Gastrocnemius medialis (tissue), 4 donors: ENCODE measurements at regions not wholly inside any gene's neighbourhood (a gene's known extent, or its start where the extent isn't known, plus 50 kb on each side); places are given as distances from the start of the nearest gene placed in this dataset.

Experiments
- ATAC-seq, 2 donors: fragments of 150-250 bp; one replicate each; pipeline ENCODE4 v1.9.1; 2016
- DNase-seq, 2 donors: peaks; one replicate each; pipeline ENCODE4 v3.0.0-alpha.2; 2019
- H3K27ac ChIP-seq, 4 donors: fragments of 200-600 bp; sonication (generic); 1 replicate in 1 of 4; 2 replicates in 3 of 4; pipeline ENCODE4 v1.5.1; 2016 to 2018; ENCODE audit warnings: mild to moderate bottlenecking in 2 of 4, moderate library complexity in 1 of 4
- H3K27me3 ChIP-seq, 3 donors: fragments of 200-600 bp; sonication (generic) in 2 of 3; 1 replicate in 1 of 3; 2 replicates in 2 of 3; pipeline versions ENCODE4 v1.5.1 to v1.6.0; 2016 to 2019; ENCODE audit warnings: mild to moderate bottlenecking in 1 of 3, moderate library complexity in 1 of 3
- H3K36me3 ChIP-seq, 2 donors: fragments of 200-600 bp; sonication (generic) in 1 of 2; one replicate each; pipeline ENCODE4 v1.5.1; 2017 to 2018
- H3K4me1 ChIP-seq, 2 donors: fragments of 200-600 bp; sonication (generic) in 1 of 2; one replicate each; pipeline ENCODE4 v1.5.1; 2016 to 2017; ENCODE audit warnings: mild to moderate bottlenecking in 2 of 2
- H3K4me3 ChIP-seq, 4 donors: fragments of 200-600 bp; sonication (generic) in 3 of 4; 1 replicate in 1 of 4; 2 replicates in 3 of 4; pipeline ENCODE4 v1.5.1; 2016 to 2019; ENCODE audit warnings: mild to moderate bottlenecking in 2 of 4
- H3K9me3 ChIP-seq, 3 donors: fragments of 200-600 bp; sonication (generic) in 2 of 3; 1 replicate in 1 of 3; 2 replicates in 2 of 3; pipeline ENCODE4 v1.5.1; 2016 to 2019
- POLR2A ChIP-seq, 2 donors: fragments of 450-650 bp; IDR thresholded peaks; one replicate each; pipeline ENCODE4 v1.6.1; 2017; ENCODE audit warnings: antibody characterized with exemption in 2 of 2, mild to moderate bottlenecking in 2 of 2, moderate library complexity in 2 of 2
- in situ Hi-C, 4 donors: fragments of 200-750 bp; cut with MboI; loops; one replicate each; pipeline versions ENCODE4 v1.15.0 to v1.8.0; 2017; ENCODE audit warnings: low sequenced_read_pairs in 4 of 4
- intact Hi-C: fragments of 100-400 bp; cut with DNase I; formaldehyde crosslinking; loops from one replicate; pipeline ENCODE4 v1.15.1; 2023; ENCODE audit warnings: low total_unique reads
- TF ChIP-seq, protein P1 (sequence below), 5 experiments: fragments of 450-650 bp in 3 of 5; fragments of 200-600 bp in 2 of 5; sonication (generic) in 2 of 5; IDR thresholded peaks in 4 of 5; conservative IDR thresholded peaks in 1 of 5; 1 replicate in 4 of 5; 2 replicates in 1 of 5; pipeline ENCODE4 v1.5.1; 2016 to 2019; ENCODE audit warnings: antibody characterized with exemption in 5 of 5, mild to moderate bottlenecking in 3 of 5, moderate library complexity in 3 of 5

- no peak overlapping the region for H3K27ac ChIP-seq
- H3K4me1 ChIP-seq = no peaks in the 10 kb centered on the region
- DNase-seq (no peak), ATAC-seq (no peak)
- no peaks in the 10 kb centered on the region for H3K27me3 ChIP-seq
- intact Hi-C loops = no loop called here
- no peaks in the 10 kb centered on the region for H3K36me3 ChIP-seq
- no peak for TF ChIP-seq POLR2A (IDR thresholded peaks at IDR 0.05)
- TF ChIP-seq, protein P1, sequence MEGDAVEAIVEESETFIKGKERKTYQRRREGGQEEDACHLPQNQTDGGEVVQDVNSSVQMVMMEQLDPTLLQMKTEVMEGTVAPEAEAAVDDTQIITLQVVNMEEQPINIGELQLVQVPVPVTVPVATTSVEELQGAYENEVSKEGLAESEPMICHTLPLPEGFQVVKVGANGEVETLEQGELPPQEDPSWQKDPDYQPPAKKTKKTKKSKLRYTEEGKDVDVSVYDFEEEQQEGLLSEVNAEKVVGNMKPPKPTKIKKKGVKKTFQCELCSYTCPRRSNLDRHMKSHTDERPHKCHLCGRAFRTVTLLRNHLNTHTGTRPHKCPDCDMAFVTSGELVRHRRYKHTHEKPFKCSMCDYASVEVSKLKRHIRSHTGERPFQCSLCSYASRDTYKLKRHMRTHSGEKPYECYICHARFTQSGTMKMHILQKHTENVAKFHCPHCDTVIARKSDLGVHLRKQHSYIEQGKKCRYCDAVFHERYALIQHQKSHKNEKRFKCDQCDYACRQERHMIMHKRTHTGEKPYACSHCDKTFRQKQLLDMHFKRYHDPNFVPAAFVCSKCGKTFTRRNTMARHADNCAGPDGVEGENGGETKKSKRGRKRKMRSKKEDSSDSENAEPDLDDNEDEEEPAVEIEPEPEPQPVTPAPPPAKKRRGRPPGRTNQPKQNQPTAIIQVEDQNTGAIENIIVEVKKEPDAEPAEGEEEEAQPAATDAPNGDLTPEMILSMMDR (IDR thresholded peaks at IDR 0.05 in 4 of 5, conservative IDR thresholded peaks at IDR 0.05 in 1 of 5) = no peak
- H3K9me3 ChIP-seq = no peaks in the 10 kb centered on the region
- in situ Hi-C loops = no loop called here
- H3K4me3 ChIP-seq = no peak overlapping the region
Measured at GRCh38 chr1:60699325-60699724, 383.0 kb upstream of the NFIA start.

DNA sequence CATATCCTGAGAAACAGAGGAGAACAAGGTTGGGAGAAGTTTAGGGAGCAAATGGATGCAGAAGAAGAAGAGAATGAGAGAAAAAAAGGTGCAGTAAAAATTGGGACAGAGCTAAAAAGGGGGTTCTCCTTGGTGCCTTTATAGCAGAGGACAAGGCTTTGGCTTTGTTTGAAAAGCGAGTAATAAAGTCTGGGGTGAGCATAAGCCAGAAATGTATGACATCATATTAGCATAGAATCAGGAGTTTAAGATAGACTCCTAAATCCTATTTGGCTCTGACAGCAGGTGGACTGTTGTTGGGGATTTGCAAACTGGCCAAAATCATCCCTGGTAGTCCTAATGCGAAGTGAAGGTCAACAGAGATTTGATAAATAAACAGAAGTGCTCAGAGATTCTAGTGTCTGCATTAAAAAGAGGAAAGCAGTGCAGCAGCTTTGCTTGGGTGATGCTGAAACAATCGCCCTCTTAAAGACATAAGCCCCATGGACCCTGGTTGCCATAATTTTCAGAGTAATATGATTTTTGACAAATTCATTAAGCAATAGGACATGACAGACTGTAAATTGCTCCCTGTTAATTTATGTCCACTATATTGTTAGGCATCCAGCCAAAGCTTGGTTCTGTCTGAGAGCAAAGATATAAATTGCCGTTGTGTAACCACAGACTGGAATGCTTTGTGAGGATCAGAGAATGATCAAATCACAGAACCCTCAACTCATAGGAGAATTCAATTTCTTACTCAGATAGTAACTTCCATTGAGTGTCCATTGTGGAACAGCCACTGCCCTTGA, 385.0 kb upstream of the NFIA start:
- Histone ChIP-seq H3K9me3 (no peaks in the 10 kb centered on the region), H3K27me3 (no peaks in the 10 kb centered on the region), H3K4me3 (no peak overlapping the region), H3K4me1 (no peaks in the 10 kb centered on the region), H3K27ac (no peak overlapping the region), H3K36me3 (no peaks in the 10 kb centered on the region)
- TF ChIP-seq, protein P1 (IDR thresholded peaks at IDR 0.05 in 4 of 5, conservative IDR thresholded peaks at IDR 0.05 in 1 of 5) = no peak
- no peak for TF ChIP-seq POLR2A (IDR thresholded peaks at IDR 0.05)
- intact Hi-C loops (no loop called here), in situ Hi-C loops (no loop called here)
- no peak for DNase-seq
- ATAC-seq = no peak

- H3K36me3 ChIP-seq = no peaks in the 10 kb centered on the region
- TF ChIP-seq POLR2A (IDR thresholded peaks at IDR 0.05) = no peak
- TF ChIP-seq, protein P1 (IDR thresholded peaks at IDR 0.05 in 4 of 5, conservative IDR thresholded peaks at IDR 0.05 in 1 of 5) = no peak
- no peaks in the 10 kb centered on the region for H3K9me3 ChIP-seq
- ATAC-seq (no peak), DNase-seq (no peak)
- H3K27me3 ChIP-seq = no peaks in the 10 kb centered on the region
- H3K4me3 ChIP-seq = no peak overlapping the region
- no peak overlapping the region for H3K27ac ChIP-seq
- in situ Hi-C loops (no loop called here), intact Hi-C loops (no loop called here)
- no peaks in the 10 kb centered on the region for H3K4me1 ChIP-seq
Measured at GRCh38 chr1:60696512-60696911, 385.8 kb upstream of the NFIA start.

- Histone ChIP-seq H3K27ac (no peak overlapping the region), H3K4me3 (no peak overlapping the region), H3K9me3 (no peaks in the 10 kb centered on the region), H3K4me1 (no peaks in the 10 kb centered on the region), H3K36me3 (no peaks in the 10 kb centered on the region), H3K27me3 (no peaks in the 10 kb centered on the region)
- ATAC-seq (no peak), DNase-seq (no peak)
- TF ChIP-seq, protein P1 (IDR thresholded peaks at IDR 0.05 in 4 of 5, conservative IDR thresholded peaks at IDR 0.05 in 1 of 5) = no peak
- TF ChIP-seq POLR2A (IDR thresholded peaks at IDR 0.05) = no peak
- in situ Hi-C loops = no loop called here
- intact Hi-C loops = no loop called here
Measured at GRCh38 chr1:60695716-60696171, 386.6 kb upstream of the NFIA start.
